ENCODE measurements at regions not wholly inside any gene's neighbourhood (a gene's known extent, or its start where the extent isn't known, plus 50 kb on each side); places are given as distances from the start of the nearest gene placed in this dataset.
"Not testable (repeated sequence)": the region's sequence is repeated elsewhere in the genome, so short reads cannot be mapped to it uniquely, and the experiment has no call there.

GRCh38 chr16:88145824-88146405, 194.7 kb downstream of the BANP start:
- DNase-seq (ENCODE audit: low read depth) = not testable (repeated sequence)

- not testable (repeated sequence) for DNase-seq (ENCODE audit: low read depth)
Measured at GRCh38 chr16:88148078-88148477, 196.8 kb downstream of the BANP start.

- DNase-seq (ENCODE audit: low read depth) = not testable (repeated sequence)
Measured at GRCh38 chr16:88148682-88149081, 197.4 kb downstream of the BANP start.

- DNase-seq (ENCODE audit: low read depth) = not testable (repeated sequence)
Measured at GRCh38 chr16:88149158-88149603, 197.9 kb downstream of the BANP start.

- DNase-seq (ENCODE audit: low read depth) = not testable (repeated sequence)
Measured at GRCh38 chr16:88149663-88150062, 198.4 kb downstream of the BANP start.

- DNase-seq (ENCODE audit: low read depth) = not testable (repeated sequence)
Measured at GRCh38 chr16:88150456-88151128, 199.4 kb downstream of the BANP start.

GRCh38 chr16:88151129-88151499, 199.9 kb downstream of the BANP start:
- DNase-seq (ENCODE audit: low read depth) = peak; percentile 32

GRCh38 chr16:88151859-88152843, 200.9 kb downstream of the BANP start:
- DNase-seq (ENCODE audit: low read depth) = not testable (repeated sequence)

GRCh38 chr16:88152879-88153278, 201.6 kb downstream of the BANP start:
- not testable (repeated sequence) for DNase-seq (ENCODE audit: low read depth)

GRCh38 chr16:88153516-88153915, 202.3 kb downstream of the BANP start:
- DNase-seq (ENCODE audit: low read depth) = not testable (repeated sequence)

- DNase-seq (ENCODE audit: low read depth) = not testable (repeated sequence)
Measured at GRCh38 chr16:88154886-88155285, 203.7 kb downstream of the BANP start.

GRCh38 chr16:88155681-88156080, 204.4 kb downstream of the BANP start:
- DNase-seq (ENCODE audit: low read depth) = not testable (repeated sequence)

GRCh38 chr16:88156640-88157283, 205.5 kb downstream of the BANP start:
- DNase-seq (ENCODE audit: low read depth) = not testable (repeated sequence)

GRCh38 chr16:88157686-88158085, 206.5 kb downstream of the BANP start:
- DNase-seq (ENCODE audit: low read depth) = not testable (repeated sequence)

- DNase-seq (ENCODE audit: low read depth) = not testable (repeated sequence)
Measured at GRCh38 chr16:88158256-88159045, 207.2 kb downstream of the BANP start.

GRCh38 chr16:88159046-88159896, 208.0 kb downstream of the BANP start:
- not testable (repeated sequence) for DNase-seq (ENCODE audit: low read depth)

- DNase-seq (ENCODE audit: low read depth) = not testable (repeated sequence)
Measured at GRCh38 chr16:88159897-88160335, 208.7 kb downstream of the BANP start.

GRCh38 chr16:88161191-88161590, 210.0 kb downstream of the BANP start:
- not testable (repeated sequence) for DNase-seq (ENCODE audit: low read depth)

- DNase-seq (ENCODE audit: low read depth) = not testable (repeated sequence)
Measured at GRCh38 chr16:88161623-88162275, 210.5 kb downstream of the BANP start.

Measured in HT1080 (cell line).